ENCODE measurements at regions not wholly inside any gene's neighbourhood (a gene's known extent, or its start where the extent isn't known, plus 50 kb on each side); places are given as distances from the start of the nearest gene placed in this dataset.

- Mint-ChIP-seq H3K4me1 (peaks cover 9% of the 10 kb centered on the region), H3K27ac (no peak overlapping the region), H3K4me3 (no peak overlapping the region), H3K36me3 (ENCODE audit: low read depth) (no peaks in the 10 kb centered on the region), H3K27me3 (peaks cover 1% of the 10 kb centered on the region), H3K9me3 (no peaks in the 10 kb centered on the region)
- no peak for ATAC-seq (replicated peaks)
Measured at GRCh38 chr9:588981-589380, 252.5 kb upstream of the DMRT1 start.

- Mint-ChIP-seq H3K27ac (no peak overlapping the region), H3K4me3 (no peak overlapping the region), H3K4me1 (peaks cover 9% of the 10 kb centered on the region), H3K9me3 (no peaks in the 10 kb centered on the region), H3K36me3 (ENCODE audit: low read depth) (no peaks in the 10 kb centered on the region), H3K27me3 (peaks cover 3% of the 10 kb centered on the region)
- no peak for ATAC-seq (replicated peaks)
Measured at GRCh38 chr9:589723-590122, 251.8 kb upstream of the DMRT1 start.

- Mint-ChIP-seq H3K27ac (no peak overlapping the region), H3K36me3 (ENCODE audit: low read depth) (no peaks in the 10 kb centered on the region), H3K4me3 (no peak overlapping the region), H3K4me1 (peaks cover 9% of the 10 kb centered on the region), H3K9me3 (no peaks in the 10 kb centered on the region), H3K27me3 (peaks cover 3% of the 10 kb centered on the region)
- ATAC-seq (replicated peaks), result no peak
Measured at GRCh38 chr9:591292-591691, 250.2 kb upstream of the DMRT1 start.

GRCh38 chr9:592225-592624, 249.3 kb upstream of the DMRT1 start:
- peaks cover 9% of the 10 kb centered on the region for H3K4me1 Mint-ChIP-seq
- H3K36me3 Mint-ChIP-seq (ENCODE audit: low read depth), result no peaks in the 10 kb centered on the region
- H3K27ac Mint-ChIP-seq, result no peak overlapping the region
- no peak overlapping the region for H3K4me3 Mint-ChIP-seq
- H3K9me3 Mint-ChIP-seq, result no peaks in the 10 kb centered on the region
- H3K27me3 Mint-ChIP-seq, result peaks cover 3% of the 10 kb centered on the region
- no peak for ATAC-seq (replicated peaks)

- Mint-ChIP-seq H3K9me3 (no peaks in the 10 kb centered on the region), H3K4me1 (peaks cover 9% of the 10 kb centered on the region), H3K4me3 (no peak overlapping the region), H3K36me3 (ENCODE audit: low read depth) (no peaks in the 10 kb centered on the region), H3K27me3 (peaks cover 3% of the 10 kb centered on the region), H3K27ac (no peak overlapping the region)
- no peak for ATAC-seq (replicated peaks)
Measured at GRCh38 chr9:592733-593132, 248.8 kb upstream of the DMRT1 start.

GRCh38 chr9:593809-594208, 247.7 kb upstream of the DMRT1 start:
- no peak overlapping the region for H3K4me3 Mint-ChIP-seq
- H3K36me3 Mint-ChIP-seq (ENCODE audit: low read depth), result no peaks in the 10 kb centered on the region
- no peak for ATAC-seq (replicated peaks)
- peaks cover 3% of the 10 kb centered on the region for H3K27me3 Mint-ChIP-seq
- H3K9me3 Mint-ChIP-seq, result no peaks in the 10 kb centered on the region
- no peak overlapping the region for H3K27ac Mint-ChIP-seq
- H3K4me1 Mint-ChIP-seq, result peaks cover 9% of the 10 kb centered on the region

GRCh38 chr9:596703-597102, 244.8 kb upstream of the DMRT1 start:
- Mint-ChIP-seq H3K36me3 (ENCODE audit: low read depth) (no peaks in the 10 kb centered on the region), H3K4me1 (no peaks in the 10 kb centered on the region), H3K9me3 (no peaks in the 10 kb centered on the region), H3K27me3 (peaks cover 3% of the 10 kb centered on the region), H3K4me3 (no peak overlapping the region), H3K27ac (no peak overlapping the region)
- no peak for ATAC-seq (replicated peaks)

GRCh38 chr9:600006-600405, 241.5 kb upstream of the DMRT1 start:
- ATAC-seq (replicated peaks), result no peak
- peaks cover 3% of the 10 kb centered on the region for H3K27me3 Mint-ChIP-seq
- no peak overlapping the region for H3K27ac Mint-ChIP-seq
- no peaks in the 10 kb centered on the region for H3K9me3 Mint-ChIP-seq
- H3K4me3 Mint-ChIP-seq, result no peak overlapping the region
- no peaks in the 10 kb centered on the region for H3K36me3 Mint-ChIP-seq (ENCODE audit: low read depth)
- H3K4me1 Mint-ChIP-seq, result no peaks in the 10 kb centered on the region

- H3K27ac Mint-ChIP-seq, result no peak overlapping the region
- no peak for ATAC-seq (replicated peaks)
- H3K36me3 Mint-ChIP-seq (ENCODE audit: low read depth), result no peaks in the 10 kb centered on the region
- peaks cover 3% of the 10 kb centered on the region for H3K27me3 Mint-ChIP-seq
- H3K9me3 Mint-ChIP-seq, result no peaks in the 10 kb centered on the region
- no peak overlapping the region for H3K4me3 Mint-ChIP-seq
- no peaks in the 10 kb centered on the region for H3K4me1 Mint-ChIP-seq
Measured at GRCh38 chr9:602716-603115, 238.8 kb upstream of the DMRT1 start.

- H3K4me1 Mint-ChIP-seq, result no peaks in the 10 kb centered on the region
Measured at GRCh38 chr9:603126-603525, 238.4 kb upstream of the DMRT1 start.

GRCh38 chr9:607417-607816, 234.1 kb upstream of the DMRT1 start:
- Mint-ChIP-seq H3K36me3 (ENCODE audit: low read depth) (no peaks in the 10 kb centered on the region), H3K9me3 (no peaks in the 10 kb centered on the region), H3K4me3 (no peak overlapping the region), H3K27me3 (peaks cover 3% of the 10 kb centered on the region), H3K4me1 (no peaks in the 10 kb centered on the region), H3K27ac (no peak overlapping the region)
- no peak for ATAC-seq (replicated peaks)

More at GRCh38 chr9:603126-603525, 238.4 kb upstream of the DMRT1 start:
- peaks cover 3% of the 10 kb centered on the region for H3K27me3 Mint-ChIP-seq
- ATAC-seq (replicated peaks), result no peak
- H3K9me3 Mint-ChIP-seq, result no peaks in the 10 kb centered on the region
- H3K27ac Mint-ChIP-seq, result no peak overlapping the region
- no peak overlapping the region for H3K4me3 Mint-ChIP-seq
- H3K36me3 Mint-ChIP-seq (ENCODE audit: low read depth), result no peaks in the 10 kb centered on the region

- H3K27ac Mint-ChIP-seq, result no peak overlapping the region
- H3K36me3 Mint-ChIP-seq (ENCODE audit: low read depth), result no peaks in the 10 kb centered on the region
- ATAC-seq (replicated peaks), result peak; percentile 75
- no peaks in the 10 kb centered on the region for H3K27me3 Mint-ChIP-seq
- H3K4me1 Mint-ChIP-seq, result peaks cover 4% of the 10 kb centered on the region
- no peaks in the 10 kb centered on the region for H3K9me3 Mint-ChIP-seq
- no peak overlapping the region for H3K4me3 Mint-ChIP-seq
Measured at GRCh38 chr9:613771-614347, 227.6 kb upstream of the DMRT1 start.

GRCh38 chr9:614431-614830, 227.1 kb upstream of the DMRT1 start:
- no peak for ATAC-seq (replicated peaks)
- H3K4me3 Mint-ChIP-seq, result no peak overlapping the region
- no peaks in the 10 kb centered on the region for H3K36me3 Mint-ChIP-seq (ENCODE audit: low read depth)
- H3K27me3 Mint-ChIP-seq, result no peaks in the 10 kb centered on the region
- no peaks in the 10 kb centered on the region for H3K9me3 Mint-ChIP-seq
- H3K4me1 Mint-ChIP-seq, result peaks cover 4% of the 10 kb centered on the region
- H3K27ac Mint-ChIP-seq, result no peak overlapping the region

- no peak for ATAC-seq (replicated peaks)
- H3K4me3 Mint-ChIP-seq, result no peak overlapping the region
- H3K4me1 Mint-ChIP-seq, result peaks cover 4% of the 10 kb centered on the region
- H3K36me3 Mint-ChIP-seq (ENCODE audit: low read depth), result no peaks in the 10 kb centered on the region
- H3K27me3 Mint-ChIP-seq, result no peaks in the 10 kb centered on the region
- no peak overlapping the region for H3K27ac Mint-ChIP-seq
- no peaks in the 10 kb centered on the region for H3K9me3 Mint-ChIP-seq
Measured at GRCh38 chr9:615756-616155, 225.7 kb upstream of the DMRT1 start.

GRCh38 chr9:616694-617093, 224.8 kb upstream of the DMRT1 start:
- Mint-ChIP-seq H3K27ac (no peak overlapping the region), H3K27me3 (no peaks in the 10 kb centered on the region), H3K4me3 (no peak overlapping the region), H3K4me1 (peaks cover 4% of the 10 kb centered on the region), H3K36me3 (ENCODE audit: low read depth) (no peaks in the 10 kb centered on the region), H3K9me3 (no peaks in the 10 kb centered on the region)
- no peak for ATAC-seq (replicated peaks)

Measured in activated T-helper 17 cell treated with anti-CD3 and anti-CD28 coated beads, Interleukin-2, amount 50 U/mL, for 72 hours (primary cell).